ENCODE measurements at regions not wholly inside any gene's neighbourhood (a gene's known extent, or its start where the extent isn't known, plus 50 kb on each side); places are given as distances from the start of the nearest gene placed in this dataset.

- DNase-seq, result no peak
Observed at GRCh38 chr19:30647891-30648720, 275.9 kb downstream of the ZNF536 start.

GRCh38 chr19:30646806-30647205 lies 274.6 kb downstream of the ZNF536 start:
- no peak for DNase-seq

GRCh38 chr19:30645946-30646577 lies 273.9 kb downstream of the ZNF536 start:
- DNase-seq, result no peak

GRCh38 chr19:30640252-30640965 lies 268.2 kb downstream of the ZNF536 start:
- no peak for DNase-seq

DNA sequence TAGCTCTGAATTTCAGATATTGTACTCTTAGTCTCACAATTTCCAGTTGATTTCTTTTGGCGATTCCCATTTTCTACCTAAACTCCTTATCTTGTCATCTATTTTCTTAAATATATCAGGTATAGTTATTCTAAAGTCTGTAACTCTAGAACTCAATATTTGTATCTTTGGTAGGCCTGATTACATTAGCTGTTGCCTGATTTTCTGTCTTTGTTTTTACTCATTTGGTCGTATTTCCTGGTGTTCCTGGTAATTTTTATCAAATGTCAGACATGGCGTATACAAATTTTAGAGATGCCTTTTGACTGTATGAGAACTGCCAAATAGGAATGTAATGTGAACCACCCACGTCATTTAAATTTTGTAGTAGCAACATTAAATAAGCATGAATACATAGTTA lies 266.7 kb downstream of the ZNF536 start:
- no peak for DNase-seq

DNA sequence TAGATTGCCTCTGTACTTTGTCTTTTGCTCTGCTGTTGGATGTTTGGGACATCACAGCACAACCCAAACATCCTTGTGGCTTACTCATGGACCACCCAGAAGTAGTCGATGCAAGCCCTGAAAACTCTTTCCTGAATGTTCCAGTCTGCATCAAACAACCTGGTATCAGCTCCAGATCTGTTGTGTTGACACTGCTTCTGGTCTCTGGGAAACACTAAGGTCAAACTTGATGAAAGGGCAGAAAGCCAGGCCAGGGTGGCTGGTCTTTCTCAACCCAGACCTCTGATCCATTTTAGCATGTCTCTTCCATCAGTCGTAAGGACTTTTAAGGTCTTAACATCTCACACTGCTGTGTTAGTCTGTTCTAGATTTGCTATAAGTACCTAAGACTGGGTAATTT lies 265.7 kb downstream of the ZNF536 start:
- DNase-seq, result no peak

DNA sequence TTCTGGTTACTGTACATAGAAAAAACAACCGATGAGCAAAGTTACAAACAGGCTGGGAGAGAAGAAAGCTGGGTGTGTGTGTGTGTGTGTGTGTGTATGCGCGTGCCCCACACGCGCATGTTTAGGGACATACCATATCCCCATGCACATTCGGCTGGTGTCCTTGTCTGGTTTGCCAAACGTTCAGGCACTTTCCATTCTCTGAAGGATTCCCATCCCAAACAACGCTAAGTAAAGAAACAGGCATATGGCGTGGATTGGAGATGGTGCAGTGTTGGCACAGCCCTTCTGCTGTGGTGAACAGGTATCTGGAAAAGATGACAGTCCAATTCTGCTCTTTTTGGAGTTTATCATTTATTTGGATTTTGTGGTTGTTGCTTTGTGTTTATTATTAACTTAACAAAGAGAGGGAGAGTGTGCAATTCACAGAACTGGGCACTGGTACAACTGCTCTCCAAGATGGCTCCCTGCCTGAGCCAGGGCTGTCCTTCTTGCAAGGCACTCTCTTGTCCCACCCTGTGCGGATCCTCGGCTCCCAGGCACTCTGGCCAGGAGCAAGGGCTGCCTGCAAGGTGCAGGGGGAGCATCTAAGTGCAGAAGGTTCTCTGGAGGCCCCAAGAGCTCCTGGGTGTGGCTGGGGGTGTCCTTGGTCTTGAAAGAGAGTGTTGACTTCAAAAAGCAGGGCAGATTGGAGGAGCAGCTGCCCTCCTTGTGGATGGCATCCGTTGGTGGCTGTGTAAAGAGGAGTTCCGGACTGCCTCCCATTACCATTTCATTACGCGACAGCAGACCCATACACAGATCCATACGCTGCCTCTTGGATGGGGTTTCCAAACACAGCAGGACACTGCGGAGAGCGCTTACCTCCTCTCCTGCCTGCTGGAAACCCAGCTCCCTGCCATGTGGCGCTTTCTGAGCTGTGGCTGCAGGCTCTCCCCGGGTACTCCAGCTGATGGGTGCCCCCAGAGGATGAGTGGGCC lies 263.1 kb downstream of the ZNF536 start:
- DNase-seq, result no peak

DNA sequence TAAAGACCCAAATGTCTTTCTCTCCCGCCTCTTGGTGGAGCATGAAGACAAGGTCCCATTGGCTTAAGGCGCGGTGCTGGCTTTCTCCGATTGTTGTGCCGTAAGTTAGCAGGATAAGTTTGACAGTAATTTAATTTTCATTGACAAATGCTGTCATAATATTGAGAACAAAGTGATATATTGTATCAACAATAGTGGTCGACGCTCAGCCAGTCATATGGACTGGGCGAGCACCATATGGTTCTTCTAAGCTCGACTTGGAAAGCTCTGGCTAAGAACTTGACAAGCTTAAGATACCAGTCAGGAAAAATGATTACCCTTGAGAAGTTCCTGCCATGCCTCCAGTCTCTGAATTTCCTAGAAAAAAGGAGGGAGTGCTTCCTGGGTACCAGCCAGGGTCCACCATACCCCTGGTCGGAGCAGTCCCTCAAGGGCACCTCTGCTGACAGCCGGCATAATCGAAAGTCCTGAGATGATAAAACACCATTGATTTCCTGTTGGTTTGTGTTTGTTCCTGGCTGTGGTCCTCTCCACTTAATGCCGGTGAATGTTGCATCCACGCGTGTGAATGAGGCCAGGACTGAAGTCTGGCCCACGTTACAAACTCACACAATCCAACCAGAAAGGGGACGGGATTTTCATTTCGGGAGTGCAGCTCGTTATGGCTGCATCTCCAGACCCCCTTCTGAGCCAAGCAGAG lies 262.1 kb downstream of the ZNF536 start:
- DNase-seq, result no peak

DNA sequence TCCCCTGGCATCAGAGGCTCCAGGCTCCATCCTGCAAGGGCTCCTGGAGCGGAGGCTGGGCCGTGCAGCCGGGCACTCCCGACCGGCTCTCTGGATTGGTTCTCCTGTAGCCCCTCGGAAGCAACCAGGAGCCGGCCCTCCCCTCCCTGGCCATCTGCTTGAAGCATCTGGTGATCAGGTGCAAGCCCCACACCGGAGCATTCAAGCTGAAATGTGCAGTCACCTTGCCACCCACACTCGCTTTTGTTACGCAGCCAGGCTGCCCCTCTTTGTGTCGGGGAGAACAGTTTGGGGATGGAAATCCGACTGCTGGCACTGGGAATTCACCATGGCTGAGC lies 258.8 kb downstream of the ZNF536 start:
- no peak for DNase-seq

DNA sequence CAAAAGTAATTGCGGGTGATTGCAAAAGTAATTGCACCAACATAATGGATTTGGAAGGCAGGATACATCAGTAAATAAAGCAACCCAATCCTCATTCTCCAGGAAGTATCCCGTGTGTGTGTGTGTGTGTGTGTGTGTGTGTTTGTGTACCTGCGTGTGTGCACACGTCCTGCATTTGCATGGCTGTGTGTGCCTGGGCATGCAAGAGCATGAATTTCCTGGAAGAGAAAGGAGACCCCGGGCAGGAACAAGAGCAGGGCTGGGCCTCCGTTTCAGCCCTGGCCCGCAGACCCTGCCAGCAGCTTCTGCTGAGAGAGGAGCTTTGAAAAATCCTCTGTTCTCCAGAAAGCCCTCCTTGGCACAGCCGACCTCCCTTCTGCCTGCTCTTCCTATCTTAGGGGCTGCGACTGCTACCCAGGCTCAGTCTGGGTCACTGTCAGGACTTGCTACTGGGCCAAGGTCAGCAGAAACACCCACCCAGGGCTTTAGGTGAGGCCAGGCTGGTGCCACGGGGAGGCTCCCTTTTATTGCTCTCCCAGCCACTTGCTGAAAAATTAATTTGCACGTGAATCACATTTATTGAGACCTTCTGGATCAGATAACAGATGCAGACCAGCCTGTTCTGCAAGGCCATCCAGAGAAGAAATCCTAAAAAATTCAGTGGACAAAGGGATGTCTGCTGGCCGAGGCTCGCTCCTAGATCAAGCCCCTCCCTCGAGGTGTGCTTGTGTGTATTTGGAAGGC lies 258.3 kb downstream of the ZNF536 start:
- DNase-seq, result no peak

DNA sequence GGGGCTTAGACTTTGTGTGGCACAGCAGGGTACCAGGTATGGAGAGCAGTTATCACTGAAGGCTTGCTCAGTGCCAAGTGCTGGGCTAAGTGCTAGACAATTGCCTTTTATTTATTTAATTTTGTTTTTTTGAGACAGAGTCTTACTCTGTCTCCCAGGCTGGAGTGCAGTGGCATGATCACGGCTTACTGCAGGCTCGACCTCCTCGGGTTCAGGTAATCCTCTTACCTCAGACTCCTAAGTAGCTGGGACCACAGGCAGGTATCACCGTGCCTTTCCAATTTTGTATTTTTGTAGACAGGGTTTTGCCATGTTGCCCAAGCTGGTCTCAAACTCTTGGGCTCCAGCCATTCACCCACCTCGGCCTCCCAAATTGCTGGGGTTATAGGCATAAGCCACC lies 256.9 kb downstream of the ZNF536 start:
- DNase-seq, result no peak

GRCh38 chr19:30626626-30626966 lies 254.4 kb downstream of the ZNF536 start:
- DNase-seq, result no peak

DNA sequence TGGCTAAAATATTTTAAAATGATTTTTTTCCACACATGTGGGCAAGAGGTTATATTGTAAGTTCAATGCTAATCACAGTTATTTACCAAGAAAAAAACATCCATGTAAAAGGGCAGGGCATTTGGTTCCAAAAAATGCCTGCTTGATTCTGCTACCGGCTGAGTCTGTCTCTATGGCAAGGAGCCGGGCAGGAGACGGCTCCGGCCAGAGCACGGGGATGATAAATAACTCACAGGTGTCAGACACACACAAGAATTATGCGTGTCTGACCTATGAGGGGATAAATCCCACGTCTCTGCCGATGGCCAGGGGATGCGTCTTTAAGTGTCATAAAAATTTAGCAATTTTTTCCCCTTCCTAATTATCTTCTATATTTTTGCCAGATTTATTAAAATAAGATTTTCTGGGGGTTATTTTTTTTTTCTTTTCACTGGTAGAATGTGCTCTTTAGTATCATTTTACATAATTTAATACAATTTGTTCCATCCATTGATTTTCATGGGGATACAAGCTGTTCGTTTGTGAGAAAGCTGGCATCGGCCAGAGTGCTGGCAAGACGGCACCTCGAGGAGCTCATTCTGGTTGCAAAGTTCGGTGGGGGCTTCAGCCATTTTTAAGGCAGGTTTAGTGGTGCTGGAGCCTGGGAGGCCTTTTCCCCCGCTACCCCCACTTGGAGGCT lies 253.9 kb downstream of the ZNF536 start:
- DNase-seq, result no peak

GRCh38 chr19:30622276-30622675 lies 250.1 kb downstream of the ZNF536 start:
- DNase-seq, result no peak

DNA sequence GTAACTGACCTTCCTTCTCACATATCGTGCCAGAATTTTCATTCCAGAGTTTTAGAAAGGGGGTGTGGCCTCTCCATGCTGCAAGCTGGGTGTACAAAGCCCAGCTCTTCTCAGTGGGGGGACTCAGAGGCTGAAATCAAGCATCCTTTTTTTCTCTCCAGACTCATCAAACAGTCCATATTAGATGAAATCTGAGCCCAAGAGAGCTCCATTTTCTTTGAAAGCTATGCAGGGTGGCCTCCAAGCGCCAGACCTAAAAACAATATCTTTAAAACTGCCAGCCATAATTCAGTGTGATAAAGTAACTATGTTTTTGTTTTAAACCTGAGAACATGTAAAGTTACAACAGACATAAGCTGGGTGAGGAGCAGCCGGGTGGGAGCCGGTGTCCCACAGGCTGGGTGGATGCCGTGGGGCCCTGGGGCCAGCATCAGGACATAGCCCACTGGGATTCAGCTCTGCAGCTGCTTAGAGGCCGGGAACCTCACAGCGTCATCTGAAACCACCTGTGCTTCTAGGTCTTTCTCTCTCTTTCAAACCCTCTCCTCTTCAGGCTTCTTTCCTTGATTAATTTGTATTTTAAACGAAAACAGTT lies 249.2 kb downstream of the ZNF536 start:
- no peak for DNase-seq

DNA sequence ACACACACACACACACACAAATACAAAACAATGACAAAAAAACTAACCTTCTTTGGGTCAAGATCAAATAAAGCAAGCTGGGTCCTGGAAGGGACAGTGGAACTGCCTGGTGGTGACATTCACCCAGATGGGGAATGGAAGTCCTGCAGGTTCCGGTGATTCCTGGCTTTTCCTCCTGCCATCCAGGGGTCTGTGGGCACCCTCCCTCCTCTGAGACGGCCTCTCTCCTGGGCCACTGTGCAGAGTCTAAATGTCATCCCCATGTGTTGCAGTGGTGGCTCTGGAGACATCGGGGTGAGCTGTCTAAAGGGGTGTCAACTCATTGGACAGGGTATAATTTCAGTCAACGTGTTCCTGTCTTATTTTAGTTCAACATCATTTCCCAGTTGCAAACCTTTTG lies 248.2 kb downstream of the ZNF536 start:
- no peak for DNase-seq

DNA sequence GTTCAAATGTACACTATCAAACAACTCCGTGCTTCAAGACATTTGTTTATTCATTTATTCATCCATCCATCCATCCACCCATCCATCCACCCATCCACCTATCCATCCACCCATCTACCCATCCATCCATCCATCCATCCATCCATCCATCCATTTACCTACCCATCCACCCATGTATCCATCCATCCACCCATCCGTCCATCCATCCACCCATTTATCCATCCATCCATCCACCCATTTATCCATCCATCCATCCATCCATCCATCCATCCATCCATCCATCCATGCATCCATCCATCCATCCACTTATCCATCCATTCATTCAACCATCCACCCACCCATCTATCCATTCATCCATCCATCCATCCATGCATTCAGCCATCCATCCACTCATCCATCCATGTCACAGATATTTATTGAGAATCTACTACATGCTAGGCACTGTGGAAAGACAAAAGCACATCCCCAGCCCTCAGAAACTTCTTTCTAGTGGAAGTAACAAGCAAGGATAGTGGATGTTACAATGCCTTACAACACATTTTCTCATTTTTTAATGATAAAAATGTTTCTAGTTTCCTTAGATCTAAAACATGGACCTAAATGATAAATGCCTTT lies 237.6 kb downstream of the ZNF536 start:
- no peak for DNase-seq

DNA sequence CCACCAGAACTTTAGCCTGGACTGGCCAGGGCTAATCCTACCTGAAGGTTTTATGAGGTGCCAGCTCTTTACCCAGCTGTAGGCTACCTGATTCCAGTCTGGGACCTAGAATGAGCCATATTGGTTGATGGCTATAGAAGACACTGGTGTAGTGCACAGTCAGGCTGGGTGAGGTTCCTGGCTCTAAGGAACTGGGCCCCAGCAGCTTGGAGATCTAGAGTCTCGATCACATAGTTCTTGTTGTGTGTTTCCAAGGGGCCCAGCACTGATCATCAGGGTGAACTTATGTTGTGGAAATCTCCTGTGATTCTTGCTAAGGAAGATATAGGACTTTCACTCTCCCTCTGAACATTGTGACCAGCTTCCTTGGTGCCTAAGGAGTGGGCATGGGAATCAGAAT lies 236.3 kb downstream of the ZNF536 start:
- no peak for DNase-seq
